Suprapubic skin (tissue), 3 donors: ENCODE measurements at regions not wholly inside any gene's neighbourhood (a gene's known extent, or its start where the extent isn't known, plus 50 kb on each side); places are given as distances from the start of the nearest gene placed in this dataset.

Source experiments
- POLR2AphosphoS5 ChIP-seq, 3 donors: sonication (generic); formaldehyde crosslinking; IDR thresholded peaks; one replicate each; pipeline ENCODE4 v1.6.1; 2017; ENCODE audit warnings: antibody characterized with exemption in 3 of 3
- TF ChIP-seq, protein P1 (sequence below), 2 donors: fragments of 200-600 bp in 1 of 2; fragments of 450-650 bp in 1 of 2; sonication (generic) in 1 of 2; IDR thresholded peaks; one replicate each; pipeline ENCODE4 v1.5.1; 2016 to 2019; ENCODE audit warnings: antibody characterized with exemption in 2 of 2, mild to moderate bottlenecking in 1 of 2, moderate library complexity in 1 of 2

DNA sequence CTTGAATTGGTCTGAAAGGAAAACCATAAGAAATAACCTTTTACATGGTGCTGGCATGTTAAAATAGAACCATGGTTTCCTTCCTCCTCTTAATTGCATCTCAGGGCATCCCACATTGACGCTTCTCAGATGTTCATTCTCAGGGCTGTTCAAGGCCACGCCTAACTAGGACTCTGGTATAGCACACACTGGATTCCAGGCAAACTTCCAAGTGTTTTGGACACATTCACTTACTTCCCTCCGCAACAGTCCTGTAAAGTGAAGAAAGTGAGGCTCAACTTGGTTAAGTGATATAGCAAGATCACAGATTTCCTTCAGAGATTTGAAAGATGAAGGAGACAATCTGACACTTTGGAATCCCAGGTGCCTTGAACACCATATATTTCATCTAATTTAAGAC lies 244.8 kb downstream of the DUSP10 start:
- TF ChIP-seq POLR2AphosphoS5 (IDR thresholded peaks at IDR 0.05), result no peak
- TF ChIP-seq, protein P1, sequence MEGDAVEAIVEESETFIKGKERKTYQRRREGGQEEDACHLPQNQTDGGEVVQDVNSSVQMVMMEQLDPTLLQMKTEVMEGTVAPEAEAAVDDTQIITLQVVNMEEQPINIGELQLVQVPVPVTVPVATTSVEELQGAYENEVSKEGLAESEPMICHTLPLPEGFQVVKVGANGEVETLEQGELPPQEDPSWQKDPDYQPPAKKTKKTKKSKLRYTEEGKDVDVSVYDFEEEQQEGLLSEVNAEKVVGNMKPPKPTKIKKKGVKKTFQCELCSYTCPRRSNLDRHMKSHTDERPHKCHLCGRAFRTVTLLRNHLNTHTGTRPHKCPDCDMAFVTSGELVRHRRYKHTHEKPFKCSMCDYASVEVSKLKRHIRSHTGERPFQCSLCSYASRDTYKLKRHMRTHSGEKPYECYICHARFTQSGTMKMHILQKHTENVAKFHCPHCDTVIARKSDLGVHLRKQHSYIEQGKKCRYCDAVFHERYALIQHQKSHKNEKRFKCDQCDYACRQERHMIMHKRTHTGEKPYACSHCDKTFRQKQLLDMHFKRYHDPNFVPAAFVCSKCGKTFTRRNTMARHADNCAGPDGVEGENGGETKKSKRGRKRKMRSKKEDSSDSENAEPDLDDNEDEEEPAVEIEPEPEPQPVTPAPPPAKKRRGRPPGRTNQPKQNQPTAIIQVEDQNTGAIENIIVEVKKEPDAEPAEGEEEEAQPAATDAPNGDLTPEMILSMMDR (IDR thresholded peaks at IDR 0.05), result no peak
